IgD-negative memory B cell (primary cell): ENCODE measurements at regions not wholly inside any gene's neighbourhood (a gene's known extent, or its start where the extent isn't known, plus 50 kb on each side); places are given as distances from the start of the nearest gene placed in this dataset.

Experiments
- H3K27ac Mint-ChIP-seq, 3 donors: one replicate each; pipeline ENCODE4 v1.8.0; 2020 to 2022; ENCODE audit warnings: mild to moderate bottlenecking in 3 of 3, mixed read lengths in 3 of 3, moderate library complexity in 1 of 3
- H3K27me3 Mint-ChIP-seq: one replicate; pipeline ENCODE4 v1.8.0; 2021; ENCODE audit warnings: mixed read lengths
- H3K36me3 Mint-ChIP-seq: one replicate; pipeline ENCODE4 v1.8.0; 2020; ENCODE audit warnings: mild to moderate bottlenecking, mixed read lengths
- H3K4me1 Mint-ChIP-seq, 3 donors: one replicate each; pipeline ENCODE4 v1.8.0; 2020 to 2022; ENCODE audit warnings: mixed read lengths in 3 of 3, mild to moderate bottlenecking in 1 of 3
- H3K4me3 Mint-ChIP-seq, 4 donors: one replicate each; pipeline ENCODE4 v1.8.0; 2020 to 2022; ENCODE audit warnings: mild to moderate bottlenecking in 4 of 4, mixed read lengths in 4 of 4, moderate library complexity in 3 of 4
- H3K9me3 Mint-ChIP-seq, 3 donors: one replicate each; pipeline ENCODE4 v1.8.0; 2020 to 2021; ENCODE audit warnings: mixed read lengths in 3 of 3, mild to moderate bottlenecking in 1 of 3

DNA sequence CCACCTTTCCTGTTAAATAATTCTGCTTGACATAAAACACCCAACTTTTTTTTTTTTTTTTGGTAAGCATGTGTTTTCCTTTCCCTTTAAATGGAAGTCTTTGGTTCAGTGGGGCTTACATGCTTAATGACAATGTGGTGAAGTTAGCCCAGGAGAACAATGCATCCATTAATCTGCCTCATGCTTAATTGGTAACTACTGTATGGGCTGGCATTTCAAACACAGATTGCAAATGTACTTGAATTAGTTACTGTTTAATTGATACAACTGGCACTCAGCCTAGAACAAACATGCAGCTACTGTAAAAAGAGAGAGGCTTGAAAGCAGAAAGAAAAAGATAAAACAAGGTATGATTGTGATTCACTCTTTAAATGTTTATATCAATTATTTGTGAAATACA lies 483.6 kb upstream of the NOX3 start:
- Mint-ChIP-seq H3K4me3 (no peak overlapping the region), H3K27me3 (peaks cover 2% of the 10 kb centered on the region), H3K27ac (no peak overlapping the region), H3K4me1 (peaks cover 0 to 2% (median 0%) of the 10 kb centered on the region in 3 donors), H3K36me3 (peaks cover 2% of the 10 kb centered on the region), H3K9me3 (peaks cover 3 to 5% (median 5%) of the 10 kb centered on the region in 3 donors)

DNA sequence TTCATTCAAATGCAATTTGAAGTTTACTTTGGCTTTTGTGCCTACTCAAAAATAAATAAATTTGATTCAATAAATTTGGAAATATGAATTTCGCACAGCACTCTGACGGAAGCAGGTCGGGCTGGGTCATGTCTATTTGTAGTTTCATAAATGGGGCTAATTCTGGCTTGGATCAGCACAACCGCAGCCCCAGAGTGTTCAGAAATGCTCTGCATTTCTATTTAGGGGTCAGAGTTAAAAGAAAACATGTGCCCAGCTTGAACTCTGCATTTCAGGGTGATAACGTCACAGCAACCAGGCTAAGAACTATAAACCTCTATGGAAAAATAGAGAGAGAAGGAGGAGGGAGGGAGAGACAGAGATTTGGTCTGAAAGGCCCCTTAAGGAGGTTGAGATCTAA lies 480.9 kb upstream of the NOX3 start:
- Mint-ChIP-seq H3K27me3 (peaks cover 2% of the 10 kb centered on the region), H3K36me3 (peaks cover 2% of the 10 kb centered on the region), H3K4me3 (no peak overlapping the region), H3K9me3 (peaks cover 0 to 5% (median 3%) of the 10 kb centered on the region in 3 donors), H3K27ac (no peak overlapping the region), H3K4me1 (peaks cover 0 to 2% (median 0%) of the 10 kb centered on the region in 3 donors)

DNA sequence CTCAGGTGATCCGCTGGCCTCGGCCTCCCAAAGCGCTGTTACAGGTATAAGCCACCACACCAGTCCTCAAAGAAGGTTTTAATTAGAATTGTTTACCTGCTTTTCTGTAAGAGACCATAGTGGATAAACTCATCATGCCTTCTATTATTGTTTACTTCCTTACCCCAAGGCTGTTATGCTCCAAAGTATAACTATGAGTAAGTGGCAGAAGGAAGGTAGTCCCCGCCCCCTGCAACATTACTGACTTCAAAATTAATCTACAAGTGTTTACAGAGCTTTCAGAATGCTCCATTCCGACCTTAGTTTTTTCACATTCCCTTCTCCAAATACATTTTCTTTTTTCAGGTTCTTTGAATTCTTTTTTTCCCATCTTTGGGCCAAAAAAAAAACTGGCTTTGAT lies 480.5 kb upstream of the NOX3 start:
- Mint-ChIP-seq H3K27me3 (peaks cover 2% of the 10 kb centered on the region), H3K4me1 (no peaks in the 10 kb centered on the region), H3K36me3 (peaks cover 2% of the 10 kb centered on the region), H3K4me3 (no peak overlapping the region), H3K9me3 (peaks cover under 1 to 5% (median 3%) of the 10 kb centered on the region in 3 donors), H3K27ac (no peak overlapping the region)

DNA sequence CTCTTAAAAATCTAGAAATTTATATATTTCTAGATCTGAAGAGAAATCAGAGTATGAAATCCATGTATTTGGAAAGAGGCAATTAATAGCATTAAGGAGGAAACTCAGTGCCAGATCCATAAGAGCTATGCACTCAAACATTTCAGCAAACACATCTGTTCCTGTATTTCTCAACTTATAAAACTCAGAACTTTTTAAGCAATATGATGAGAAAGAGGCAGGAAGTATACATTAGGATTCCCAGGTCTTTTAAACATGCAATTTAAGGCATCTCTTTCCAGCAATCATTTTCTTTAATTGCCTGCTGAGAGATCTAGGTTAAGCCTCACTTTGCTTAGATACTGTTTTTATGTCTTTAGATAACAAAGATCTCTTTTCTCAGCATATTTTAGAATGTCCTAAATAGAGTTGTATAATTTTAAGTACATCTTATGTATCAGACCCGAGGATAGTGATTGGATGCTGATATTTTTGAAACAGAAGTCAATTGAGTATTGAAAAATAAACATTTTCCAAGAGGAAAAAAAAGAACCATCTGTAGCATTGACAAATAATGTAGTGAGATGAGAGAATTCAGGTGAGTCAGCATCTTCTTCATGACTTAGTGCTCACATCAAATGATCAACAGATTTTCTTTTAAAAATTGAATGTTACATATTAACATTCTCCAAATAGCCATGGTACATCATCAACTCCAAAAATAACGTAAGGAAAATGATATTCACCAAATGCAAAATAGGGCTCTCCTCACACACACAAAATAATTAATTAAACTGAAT lies 461.4 kb upstream of the NOX3 start:
- Mint-ChIP-seq H3K36me3 (peaks cover 8% of the 10 kb centered on the region), H3K27me3 (no peaks in the 10 kb centered on the region), H3K4me1 (no peaks in the 10 kb centered on the region), H3K9me3 (peaks cover 0 to 4% (median 0%) of the 10 kb centered on the region in 3 donors), H3K27ac (no peak overlapping the region), H3K4me3 (no peak overlapping the region)

DNA sequence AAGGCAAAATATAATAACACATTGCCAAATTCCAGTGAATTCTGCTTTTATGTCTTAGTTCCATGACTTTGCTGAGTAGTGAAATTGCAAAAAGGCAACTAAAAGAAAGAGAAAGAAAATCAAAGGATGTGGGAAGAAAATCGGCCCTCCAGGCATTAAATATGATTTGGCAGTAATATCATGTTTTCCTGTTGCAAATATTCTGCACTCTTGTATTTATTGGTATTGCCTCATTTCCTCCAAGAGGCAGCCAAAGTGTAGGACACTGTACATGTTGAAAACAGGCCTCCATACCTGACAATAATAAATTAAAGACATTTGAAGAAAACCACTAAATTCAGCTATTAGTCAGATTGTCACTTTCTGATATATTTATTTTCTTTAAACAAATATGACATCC lies 460.0 kb upstream of the NOX3 start:
- H3K36me3 Mint-ChIP-seq, result peaks cover 8% of the 10 kb centered on the region

DNA sequence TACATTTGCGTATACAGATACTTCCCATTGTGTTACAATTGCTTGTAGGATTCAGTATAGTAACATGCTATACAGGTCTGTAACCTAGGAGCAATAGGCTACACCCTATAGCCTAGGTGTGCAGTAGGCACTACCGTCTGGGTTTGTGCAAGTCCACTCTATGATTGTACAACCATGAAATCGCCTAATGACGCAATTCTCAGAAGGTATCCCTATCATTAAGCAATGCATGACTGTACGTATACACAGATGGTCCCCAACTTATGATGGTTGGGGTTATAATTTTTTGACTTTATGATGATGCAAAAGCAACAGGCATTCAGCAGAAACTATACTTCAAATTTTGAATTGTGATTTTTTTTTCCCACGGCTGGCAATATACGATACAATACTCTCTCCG lies 458.2 kb upstream of the NOX3 start:
- Mint-ChIP-seq H3K4me3 (no peak overlapping the region), H3K27me3 (peaks cover 1% of the 10 kb centered on the region), H3K36me3 (peaks cover 7% of the 10 kb centered on the region), H3K27ac (no peak overlapping the region), H3K9me3 (peaks cover 0 to 18% (median 16%) of the 10 kb centered on the region in 3 donors), H3K4me1 (no peaks in the 10 kb centered on the region)

More for the DNA sequence above, 460.0 kb upstream of the NOX3 start:
- Mint-ChIP-seq H3K4me1 (no peaks in the 10 kb centered on the region), H3K27me3 (no peaks in the 10 kb centered on the region), H3K9me3 (peaks cover 0 to 7% (median 6%) of the 10 kb centered on the region in 3 donors), H3K27ac (no peak overlapping the region), H3K4me3 (no peak overlapping the region)

DNA sequence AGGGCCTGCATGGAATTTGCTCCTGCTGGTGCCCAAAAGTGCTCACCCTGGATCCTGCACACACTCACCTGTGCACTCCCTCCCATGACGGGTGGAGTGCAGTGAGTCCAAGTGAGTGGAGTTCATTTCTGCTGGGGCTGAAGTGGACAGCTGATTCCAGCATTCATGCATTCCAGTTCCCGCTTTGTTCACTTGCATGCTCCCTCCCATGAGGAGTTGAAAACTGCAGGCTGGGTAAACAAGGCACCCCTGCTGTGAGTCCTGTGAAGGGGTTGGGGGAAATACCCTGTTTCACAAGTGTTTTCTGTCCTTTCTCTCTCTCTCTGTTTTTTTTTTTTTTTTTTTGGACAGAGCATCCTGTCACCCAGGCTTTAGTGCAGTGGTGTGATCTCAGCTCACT lies 454.1 kb upstream of the NOX3 start:
- H3K27ac Mint-ChIP-seq, result no peak overlapping the region
- peaks cover 9% of the 10 kb centered on the region for H3K36me3 Mint-ChIP-seq
- H3K4me1 Mint-ChIP-seq, result no peaks in the 10 kb centered on the region
- no peak overlapping the region for H3K4me3 Mint-ChIP-seq
- H3K9me3 Mint-ChIP-seq, result peaks cover 3 to 36% (median 20%) of the 10 kb centered on the region in 3 donors
- peaks cover 1% of the 10 kb centered on the region for H3K27me3 Mint-ChIP-seq

DNA sequence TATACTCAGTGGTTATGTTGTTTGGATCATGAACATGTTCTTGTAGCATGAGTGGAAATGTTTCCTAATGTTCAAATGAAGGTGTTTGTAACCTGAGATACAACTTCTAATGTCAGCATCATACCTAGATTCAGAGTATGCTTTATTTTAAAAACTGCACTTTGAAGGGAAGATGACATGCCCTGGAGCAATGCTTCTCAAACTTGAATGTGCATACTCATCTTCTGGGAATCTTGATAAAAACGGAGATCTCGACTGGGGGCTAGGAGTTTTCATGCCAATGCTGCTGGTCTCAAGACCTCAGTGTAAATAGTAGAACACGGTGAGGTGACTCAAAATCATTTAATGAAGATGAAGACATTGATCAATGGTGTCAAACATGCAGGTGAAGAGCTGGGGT lies 440.0 kb upstream of the NOX3 start:
- Mint-ChIP-seq H3K4me1 (no peaks in the 10 kb centered on the region), H3K9me3 (peaks cover 0 to 1% (median 0%) of the 10 kb centered on the region in 3 donors), H3K27ac (no peak overlapping the region), H3K36me3 (peaks cover 3% of the 10 kb centered on the region), H3K4me3 (no peak overlapping the region), H3K27me3 (no peaks in the 10 kb centered on the region)

DNA sequence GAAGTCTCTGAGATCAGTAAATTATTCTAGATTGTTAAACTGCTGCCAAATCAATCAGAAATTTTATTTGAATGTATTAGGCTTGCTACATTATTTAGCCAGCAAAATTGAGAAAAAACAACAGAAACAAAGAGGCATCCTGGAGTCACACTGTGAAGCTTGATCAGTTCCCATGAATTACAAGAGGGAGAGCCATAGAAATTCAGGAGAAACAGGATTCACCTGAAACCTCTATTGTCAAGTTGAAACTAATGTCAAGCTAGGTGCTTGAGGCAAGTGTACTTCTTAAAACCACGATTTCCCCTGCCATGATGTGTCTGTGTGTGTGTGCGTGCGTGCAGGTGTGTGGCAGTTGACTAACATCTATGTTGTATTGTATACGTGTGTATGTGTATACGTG lies 439.1 kb upstream of the NOX3 start:
- Mint-ChIP-seq H3K4me3 (no peak overlapping the region), H3K27ac (no peak overlapping the region)

DNA sequence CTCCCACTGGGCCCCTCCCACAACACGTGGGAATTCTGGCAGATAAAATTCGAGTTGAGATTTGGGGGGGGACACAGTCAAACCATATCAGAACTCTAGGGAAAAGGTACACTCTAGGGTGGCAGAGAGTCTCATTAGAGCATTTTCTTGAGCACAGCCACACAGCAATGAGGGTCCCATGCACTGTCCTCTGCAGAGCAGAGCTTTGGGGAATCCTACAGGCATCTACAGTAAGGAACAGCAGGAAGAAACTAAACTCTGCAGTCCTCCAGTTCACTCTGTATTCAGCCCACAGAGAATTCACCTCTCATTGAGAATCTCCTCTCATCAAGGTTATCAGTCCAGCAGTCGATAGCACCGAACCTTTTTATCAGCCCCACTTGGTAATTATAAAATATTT lies 438.6 kb upstream of the NOX3 start:
- Mint-ChIP-seq H3K9me3 (no peaks in the 10 kb centered on the region), H3K4me1 (no peaks in the 10 kb centered on the region), H3K27ac (no peak overlapping the region), H3K27me3 (no peaks in the 10 kb centered on the region), H3K4me3 (no peak overlapping the region), H3K36me3 (peaks cover 3% of the 10 kb centered on the region)

More for the DNA sequence above, 439.1 kb upstream of the NOX3 start:
- Mint-ChIP-seq H3K9me3 (no peaks in the 10 kb centered on the region), H3K36me3 (peaks cover 3% of the 10 kb centered on the region), H3K4me1 (no peaks in the 10 kb centered on the region), H3K27me3 (no peaks in the 10 kb centered on the region)

DNA sequence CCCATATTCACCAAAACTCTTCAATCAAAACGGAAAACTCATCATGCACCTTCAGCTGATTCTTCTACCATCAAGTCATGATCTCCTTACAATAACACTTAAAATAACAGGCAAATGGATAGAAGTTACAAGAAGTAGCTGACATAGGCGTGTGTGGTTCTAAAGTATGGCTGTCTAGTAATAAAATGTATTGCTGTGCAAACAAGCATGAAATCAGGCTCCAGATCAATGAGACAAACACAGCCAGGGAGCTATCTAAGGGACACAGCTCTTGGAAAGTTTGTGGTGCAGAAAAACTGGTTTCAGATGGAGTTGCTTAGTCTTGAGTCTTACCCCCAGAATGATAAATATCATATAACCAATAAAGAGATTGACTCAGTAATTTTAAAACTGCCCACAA lies 434.8 kb upstream of the NOX3 start:
- Mint-ChIP-seq H3K27me3 (no peaks in the 10 kb centered on the region), H3K36me3 (peaks cover 3% of the 10 kb centered on the region), H3K4me3 (no peak overlapping the region), H3K4me1 (no peaks in the 10 kb centered on the region), H3K9me3 (no peaks in the 10 kb centered on the region), H3K27ac (no peak overlapping the region)

DNA sequence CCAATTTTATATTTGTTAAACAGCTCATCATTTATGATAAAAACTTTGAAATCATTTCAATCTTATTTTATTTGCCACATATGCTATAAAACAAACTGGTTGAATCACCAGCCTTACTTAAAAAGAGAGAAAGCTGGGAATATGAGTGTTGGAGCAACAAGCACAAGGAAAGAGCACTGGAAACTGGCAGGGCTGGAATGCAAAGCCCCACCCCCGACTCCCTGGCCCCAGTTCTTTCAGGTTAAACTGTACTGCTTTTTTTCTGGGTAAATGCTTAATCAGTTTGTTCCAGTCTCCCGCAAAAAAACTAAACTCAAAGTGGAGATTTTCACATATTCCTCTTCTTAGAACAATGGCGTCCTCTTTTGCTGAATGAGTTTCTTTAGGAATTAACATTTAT lies 433.8 kb upstream of the NOX3 start:
- Mint-ChIP-seq H3K27ac (no peak overlapping the region), H3K36me3 (peaks cover 3% of the 10 kb centered on the region), H3K27me3 (no peaks in the 10 kb centered on the region), H3K4me3 (no peak overlapping the region), H3K9me3 (no peaks in the 10 kb centered on the region), H3K4me1 (peaks cover 0 to 4% (median 2%) of the 10 kb centered on the region in 3 donors)

DNA sequence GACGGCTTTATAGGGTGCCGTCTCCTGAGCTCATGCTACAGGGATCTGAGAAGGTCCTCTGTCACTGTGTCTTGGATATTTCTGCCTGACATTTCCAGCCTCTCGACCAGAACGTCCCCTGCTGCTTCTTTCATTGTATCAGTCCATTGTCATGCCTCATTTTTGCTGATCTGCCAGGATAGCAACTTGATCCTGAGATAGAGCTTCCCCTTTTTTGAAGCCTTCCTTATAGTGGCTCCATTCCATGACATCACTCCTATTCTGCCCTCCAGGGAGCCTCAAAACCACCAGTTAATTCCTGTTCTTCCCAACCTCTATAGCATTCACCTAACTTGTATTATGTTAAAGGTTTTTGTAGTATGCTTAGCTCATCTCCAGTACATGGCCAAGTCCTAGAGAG lies 431.8 kb upstream of the NOX3 start:
- H3K4me1 Mint-ChIP-seq, result peaks cover 6 to 10% (median 7%) of the 10 kb centered on the region in 3 donors
- H3K4me3 Mint-ChIP-seq, result no peak overlapping the region
- no peaks in the 10 kb centered on the region for H3K27me3 Mint-ChIP-seq
- peaks cover 1% of the 10 kb centered on the region for H3K36me3 Mint-ChIP-seq
- peak overlapping the region in 1 of 3 donors; percentile 4 for H3K27ac Mint-ChIP-seq
- no peaks in the 10 kb centered on the region for H3K9me3 Mint-ChIP-seq

DNA sequence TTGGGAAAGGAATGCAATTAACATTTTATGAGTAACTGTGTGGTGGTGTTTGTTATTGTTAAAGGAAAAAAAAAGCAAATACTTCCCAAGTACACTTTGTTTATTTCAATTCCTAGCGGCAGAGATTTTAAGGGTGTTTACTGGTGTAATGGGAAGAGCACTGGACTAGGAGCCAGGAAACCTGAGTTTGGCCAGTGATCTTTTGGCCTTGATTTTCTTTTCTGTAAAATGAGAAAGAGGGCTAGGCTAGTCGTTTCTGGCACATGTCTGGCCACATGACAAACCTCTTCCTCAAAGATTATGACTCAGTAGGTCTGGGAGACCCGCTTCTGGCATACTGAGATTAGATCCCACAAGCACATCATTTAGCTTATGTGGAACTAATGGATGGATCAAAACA lies 428.1 kb upstream of the NOX3 start:
- no peak overlapping the region for H3K4me3 Mint-ChIP-seq

DNA sequence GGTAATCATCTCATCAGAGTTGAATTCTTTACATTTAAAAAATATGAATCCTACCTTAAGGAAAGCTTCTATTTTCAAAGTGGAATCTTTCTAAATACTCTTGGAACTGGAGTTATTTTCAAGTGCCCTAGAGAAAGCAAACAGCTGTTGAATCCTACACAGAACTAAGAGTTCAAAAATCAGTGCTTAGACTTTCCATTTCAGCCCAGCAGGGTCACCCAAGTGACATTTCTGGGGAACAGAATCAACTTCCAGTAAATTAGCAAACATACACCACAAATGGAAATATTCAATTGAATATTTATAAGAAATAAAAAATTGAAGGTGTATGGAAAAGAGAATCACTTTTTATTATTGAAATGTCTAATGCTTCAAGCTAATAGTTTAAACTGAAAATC lies 427.7 kb upstream of the NOX3 start:
- H3K4me1 Mint-ChIP-seq, result peaks cover 11 to 14% (median 12%) of the 10 kb centered on the region in 3 donors
- H3K36me3 Mint-ChIP-seq, result no peaks in the 10 kb centered on the region
- H3K27ac Mint-ChIP-seq, result no peak overlapping the region
- no peaks in the 10 kb centered on the region for H3K27me3 Mint-ChIP-seq
- no peak overlapping the region for H3K4me3 Mint-ChIP-seq
- H3K9me3 Mint-ChIP-seq, result no peaks in the 10 kb centered on the region

More for the DNA sequence above, 428.1 kb upstream of the NOX3 start:
- H3K27me3 Mint-ChIP-seq, result no peaks in the 10 kb centered on the region
- no peaks in the 10 kb centered on the region for H3K9me3 Mint-ChIP-seq
- peaks cover 11 to 14% (median 12%) of the 10 kb centered on the region in 3 donors for H3K4me1 Mint-ChIP-seq
- no peak overlapping the region for H3K27ac Mint-ChIP-seq
- H3K36me3 Mint-ChIP-seq, result no peaks in the 10 kb centered on the region
